ENCODE measurements at regions not wholly inside any gene's neighbourhood (a gene's known extent, or its start where the extent isn't known, plus 50 kb on each side); places are given as distances from the start of the nearest gene placed in this dataset.

- Mint-ChIP-seq H3K27me3 (peaks cover 4% of the 10 kb centered on the region), H3K4me1 (no peaks in the 10 kb centered on the region), H3K36me3 (no peaks in the 10 kb centered on the region), H3K4me3 (no peak overlapping the region), H3K27ac (no peak overlapping the region), H3K9me3 (no peaks in the 10 kb centered on the region)
- no peak for DNase-seq
- CTCF ChIA-PET: interaction anchor here (1.0 kb wide), 1 partner anchor 96 kb away, joined by 3 read pairs; no protein-coding TSS in a partner anchor
Measured at GRCh38 chr3:34203386-34203785, 405.0 kb downstream of the PDCD6IP start.

GRCh38 chr3:34207002-34207401 lies 408.6 kb downstream of the PDCD6IP start:
- Mint-ChIP-seq H3K9me3 (no peaks in the 10 kb centered on the region), H3K36me3 (no peaks in the 10 kb centered on the region)
- DNase-seq: no peak

GRCh38 chr3:34207806-34208205 lies 409.4 kb downstream of the PDCD6IP start:
- Mint-ChIP-seq H3K4me3 (no peak overlapping the region), H3K4me1 (no peaks in the 10 kb centered on the region), H3K27ac (no peak overlapping the region), H3K9me3 (no peaks in the 10 kb centered on the region), H3K27me3 (peaks cover under 1% of the 10 kb centered on the region), H3K36me3 (no peaks in the 10 kb centered on the region)
- DNase-seq: no peak
- CTCF ChIA-PET: no interaction called here

More at GRCh38 chr3:34207002-34207401, 408.6 kb downstream of the PDCD6IP start:
- Mint-ChIP-seq H3K27ac (no peak overlapping the region), H3K27me3 (peaks cover 4% of the 10 kb centered on the region), H3K4me3 (no peak overlapping the region), H3K4me1 (no peaks in the 10 kb centered on the region)
- CTCF ChIA-PET: no interaction called here

GRCh38 chr3:34212175-34212574 lies 413.7 kb downstream of the PDCD6IP start:
- no peaks in the 10 kb centered on the region for H3K27me3 Mint-ChIP-seq
- CTCF ChIA-PET: no interaction called here
- H3K27ac Mint-ChIP-seq: no peak overlapping the region
- H3K4me3 Mint-ChIP-seq: no peak overlapping the region
- no peaks in the 10 kb centered on the region for H3K9me3 Mint-ChIP-seq
- no peak for DNase-seq
- H3K4me1 Mint-ChIP-seq: no peaks in the 10 kb centered on the region
- H3K36me3 Mint-ChIP-seq: no peaks in the 10 kb centered on the region

GRCh38 chr3:34212656-34213055 lies 414.2 kb downstream of the PDCD6IP start:
- Mint-ChIP-seq H3K27ac (no peak overlapping the region), H3K4me1 (no peaks in the 10 kb centered on the region), H3K9me3 (no peaks in the 10 kb centered on the region), H3K36me3 (no peaks in the 10 kb centered on the region), H3K4me3 (no peak overlapping the region), H3K27me3 (no peaks in the 10 kb centered on the region)
- CTCF ChIA-PET: no interaction called here
- no peak for DNase-seq

- Mint-ChIP-seq H3K4me3 (no peak overlapping the region), H3K36me3 (no peaks in the 10 kb centered on the region), H3K4me1 (no peaks in the 10 kb centered on the region), H3K9me3 (no peaks in the 10 kb centered on the region), H3K27me3 (no peaks in the 10 kb centered on the region), H3K27ac (no peak overlapping the region)
- CTCF ChIA-PET: no interaction called here
- no peak for DNase-seq
Measured at GRCh38 chr3:34213478-34213877, 415.0 kb downstream of the PDCD6IP start.

GRCh38 chr3:34216711-34217335 lies 418.4 kb downstream of the PDCD6IP start:
- no peak overlapping the region for H3K4me3 Mint-ChIP-seq

GRCh38 chr3:34218706-34219385 lies 420.4 kb downstream of the PDCD6IP start:
- DNase-seq: no peak
- CTCF ChIA-PET: no interaction called here
- H3K27ac Mint-ChIP-seq: no peak overlapping the region
- H3K4me1 Mint-ChIP-seq: no peaks in the 10 kb centered on the region
- no peak overlapping the region for H3K4me3 Mint-ChIP-seq
- H3K27me3 Mint-ChIP-seq: no peaks in the 10 kb centered on the region
- H3K9me3 Mint-ChIP-seq: no peaks in the 10 kb centered on the region
- no peaks in the 10 kb centered on the region for H3K36me3 Mint-ChIP-seq

More at GRCh38 chr3:34216711-34217335, 418.4 kb downstream of the PDCD6IP start:
- H3K4me1 Mint-ChIP-seq: no peaks in the 10 kb centered on the region
- no peaks in the 10 kb centered on the region for H3K36me3 Mint-ChIP-seq
- no peaks in the 10 kb centered on the region for H3K27me3 Mint-ChIP-seq
- H3K27ac Mint-ChIP-seq: no peak overlapping the region
- CTCF ChIA-PET: no interaction called here
- no peaks in the 10 kb centered on the region for H3K9me3 Mint-ChIP-seq
- no peak for DNase-seq

- no peaks in the 10 kb centered on the region for H3K27me3 Mint-ChIP-seq
- H3K4me3 Mint-ChIP-seq: no peak overlapping the region
- CTCF ChIA-PET: no interaction called here
- DNase-seq: no peak
- no peak overlapping the region for H3K27ac Mint-ChIP-seq
- no peaks in the 10 kb centered on the region for H3K4me1 Mint-ChIP-seq
- H3K36me3 Mint-ChIP-seq: no peaks in the 10 kb centered on the region
- H3K9me3 Mint-ChIP-seq: no peaks in the 10 kb centered on the region
Measured at GRCh38 chr3:34219556-34219955, 421.1 kb downstream of the PDCD6IP start.

- H3K27me3 Mint-ChIP-seq: no peaks in the 10 kb centered on the region
- H3K36me3 Mint-ChIP-seq: no peaks in the 10 kb centered on the region
- H3K27ac Mint-ChIP-seq: no peak overlapping the region
- CTCF ChIA-PET: no interaction called here
- DNase-seq: no peak
- no peaks in the 10 kb centered on the region for H3K9me3 Mint-ChIP-seq
- H3K4me3 Mint-ChIP-seq: no peak overlapping the region
- H3K4me1 Mint-ChIP-seq: no peaks in the 10 kb centered on the region
Measured at GRCh38 chr3:34225821-34226366, 427.5 kb downstream of the PDCD6IP start.

- Mint-ChIP-seq H3K27me3 (no peaks in the 10 kb centered on the region), H3K4me3 (no peak overlapping the region), H3K4me1 (no peaks in the 10 kb centered on the region), H3K36me3 (no peaks in the 10 kb centered on the region), H3K9me3 (no peaks in the 10 kb centered on the region), H3K27ac (no peak overlapping the region)
- DNase-seq: no peak
- CTCF ChIA-PET: no interaction called here
Measured at GRCh38 chr3:34229876-34230275, 431.4 kb downstream of the PDCD6IP start.

GRCh38 chr3:34235096-34235495 lies 436.7 kb downstream of the PDCD6IP start:
- no peaks in the 10 kb centered on the region for H3K27me3 Mint-ChIP-seq
- H3K9me3 Mint-ChIP-seq: no peaks in the 10 kb centered on the region
- no peaks in the 10 kb centered on the region for H3K4me1 Mint-ChIP-seq
- no peak for DNase-seq
- H3K36me3 Mint-ChIP-seq: no peaks in the 10 kb centered on the region
- CTCF ChIA-PET: no interaction called here
- no peak overlapping the region for H3K27ac Mint-ChIP-seq
- no peak overlapping the region for H3K4me3 Mint-ChIP-seq

- no peak for DNase-seq
- Mint-ChIP-seq H3K4me1 (no peaks in the 10 kb centered on the region), H3K9me3 (no peaks in the 10 kb centered on the region), H3K36me3 (no peaks in the 10 kb centered on the region), H3K27ac (no peak overlapping the region), H3K4me3 (no peak overlapping the region), H3K27me3 (peaks cover 3% of the 10 kb centered on the region)
- CTCF ChIA-PET: no interaction called here
Measured at GRCh38 chr3:34237946-34238345, 439.5 kb downstream of the PDCD6IP start.

- H3K27me3 Mint-ChIP-seq: peaks cover 3% of the 10 kb centered on the region
- no peak for DNase-seq
- no peak overlapping the region for H3K27ac Mint-ChIP-seq
- CTCF ChIA-PET: no interaction called here
- H3K36me3 Mint-ChIP-seq: no peaks in the 10 kb centered on the region
- H3K4me3 Mint-ChIP-seq: no peak overlapping the region
- H3K4me1 Mint-ChIP-seq: no peaks in the 10 kb centered on the region
- no peaks in the 10 kb centered on the region for H3K9me3 Mint-ChIP-seq
Measured at GRCh38 chr3:34238407-34238806, 440.0 kb downstream of the PDCD6IP start.

GRCh38 chr3:34239287-34239686 lies 440.9 kb downstream of the PDCD6IP start:
- H3K9me3 Mint-ChIP-seq: no peaks in the 10 kb centered on the region
- DNase-seq: no peak
- no peaks in the 10 kb centered on the region for H3K36me3 Mint-ChIP-seq
- no peaks in the 10 kb centered on the region for H3K4me1 Mint-ChIP-seq
- no peak overlapping the region for H3K27ac Mint-ChIP-seq
- peaks cover 3% of the 10 kb centered on the region for H3K27me3 Mint-ChIP-seq
- CTCF ChIA-PET: no interaction called here
- H3K4me3 Mint-ChIP-seq: no peak overlapping the region
